Activated naive CD4-positive, alpha-beta T cell treated with anti-CD3 and anti-CD28 coated beads, Interleukin-2, amount 10 ng/mL, durations not matched to agents 7 days and 5 days (primary cell): ENCODE measurements at regions not wholly inside any gene's neighbourhood (a gene's known extent, or its start where the extent isn't known, plus 50 kb on each side); places are given as distances from the start of the nearest gene placed in this dataset.

Source experiments
- CTCF ChIA-PET: fragments of 350-600 bp; sonication (Branson Sonifier 250); formaldehyde crosslinking; loops from one replicate; lab custom pipeline; 2021; ENCODE audit warnings: antibody characterized with exemption; lab: Charles Lee
- DNase-seq: peaks from one replicate; pipeline ENCODE4 v3.0.0-alpha.2; 2020
- H3K27ac Mint-ChIP-seq: one replicate; pipeline ENCODE4 v1.8.0; 2021; ENCODE audit warnings: mild to moderate bottlenecking, moderate library complexity, mixed read lengths
- H3K27me3 Mint-ChIP-seq: one replicate; pipeline ENCODE4 v1.8.0; 2021; ENCODE audit warnings: mild to moderate bottlenecking, mixed read lengths
- H3K36me3 Mint-ChIP-seq: one replicate; pipeline ENCODE4 v1.8.0; 2021; ENCODE audit warnings: mixed read lengths
- H3K4me1 Mint-ChIP-seq: one replicate; pipeline ENCODE4 v1.8.0; 2021; ENCODE audit warnings: mixed read lengths
- H3K4me3 Mint-ChIP-seq: one replicate; pipeline ENCODE4 v1.8.0; 2021; ENCODE audit warnings: mild to moderate bottlenecking, moderate library complexity, mixed read lengths
- H3K9me3 Mint-ChIP-seq: one replicate; pipeline ENCODE4 v1.8.0; 2021; ENCODE audit warnings: mixed read lengths

DNA sequence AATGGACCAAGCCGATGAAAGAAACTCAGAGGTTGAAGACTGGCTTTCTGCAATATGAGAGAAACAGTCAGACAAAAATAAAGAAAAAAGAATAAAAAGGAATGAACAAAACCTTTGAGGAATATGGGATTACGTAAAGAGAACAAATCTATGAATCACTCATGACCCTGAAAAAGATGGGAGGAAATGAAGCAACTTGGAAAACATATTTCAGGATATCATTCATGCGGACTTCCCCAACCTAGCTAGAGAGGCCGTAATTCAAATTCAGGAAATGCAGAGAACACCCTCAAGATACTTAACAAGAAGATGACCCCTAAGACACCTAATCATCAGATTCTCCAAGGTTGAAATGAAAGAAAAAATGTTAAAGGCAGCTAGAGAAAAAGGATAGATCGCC is 705.3 kb upstream of the CHRM3 start:
- Mint-ChIP-seq H3K27ac (no peak overlapping the region), H3K27me3 (no peaks in the 10 kb centered on the region), H3K4me1 (no peaks in the 10 kb centered on the region), H3K9me3 (peaks cover 29% of the 10 kb centered on the region), H3K4me3 (no peak overlapping the region), H3K36me3 (no peaks in the 10 kb centered on the region)
- CTCF ChIA-PET: no interaction called here
- no peak for DNase-seq

DNA sequence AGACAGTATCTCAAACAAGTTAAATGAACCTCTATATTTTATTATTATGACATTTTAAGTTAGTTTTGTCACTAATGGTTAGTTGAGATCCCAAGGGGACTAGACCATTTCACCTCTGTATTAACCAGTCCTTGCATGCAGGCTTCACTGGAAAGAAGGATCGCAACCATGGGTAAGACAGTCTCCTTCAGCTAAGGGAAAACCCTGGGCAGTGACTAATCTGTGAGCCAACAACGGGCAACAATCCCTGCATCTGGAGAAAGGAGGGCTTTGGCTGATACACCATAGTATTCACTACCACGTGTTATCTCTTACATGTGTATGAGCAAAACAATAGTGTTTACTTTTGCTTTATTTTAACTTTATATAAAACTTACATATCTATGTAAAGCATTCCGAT is 708.8 kb upstream of the CHRM3 start:
- Mint-ChIP-seq H3K27me3 (no peaks in the 10 kb centered on the region), H3K4me3 (no peak overlapping the region), H3K4me1 (no peaks in the 10 kb centered on the region), H3K36me3 (no peaks in the 10 kb centered on the region), H3K27ac (no peak overlapping the region), H3K9me3 (peaks cover 11% of the 10 kb centered on the region)
- DNase-seq: no peak
- CTCF ChIA-PET: no interaction called here

DNA sequence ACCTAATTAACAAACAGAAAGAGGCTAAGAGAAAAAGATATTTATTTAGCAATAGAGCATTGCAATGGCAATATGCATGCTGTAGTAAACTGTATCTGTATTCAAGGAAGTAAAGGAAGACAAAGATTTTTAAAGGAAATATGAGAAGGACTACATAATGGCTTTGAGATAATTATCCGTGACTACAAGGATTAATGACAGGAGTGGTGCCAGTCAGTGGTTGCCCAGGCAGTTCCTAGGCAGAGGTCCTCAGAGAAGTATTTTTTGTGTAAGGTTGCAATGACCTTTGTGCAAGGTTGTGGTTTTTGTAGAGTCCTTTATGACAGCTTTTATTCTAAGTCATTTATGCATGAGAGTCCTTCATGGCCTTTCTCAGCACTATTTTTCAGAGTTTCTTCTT is 711.1 kb upstream of the CHRM3 start:
- no peaks in the 10 kb centered on the region for H3K4me1 Mint-ChIP-seq

GRCh38 chr1:238674316-238674715 is 712.1 kb upstream of the CHRM3 start:
- no peak for DNase-seq
- H3K36me3 Mint-ChIP-seq: no peaks in the 10 kb centered on the region
- H3K4me1 Mint-ChIP-seq: no peaks in the 10 kb centered on the region
- H3K27me3 Mint-ChIP-seq: no peaks in the 10 kb centered on the region
- no peaks in the 10 kb centered on the region for H3K9me3 Mint-ChIP-seq
- no peak overlapping the region for H3K4me3 Mint-ChIP-seq
- H3K27ac Mint-ChIP-seq: no peak overlapping the region
- CTCF ChIA-PET: no interaction called here

More for the DNA sequence above, 711.1 kb upstream of the CHRM3 start:
- no peaks in the 10 kb centered on the region for H3K27me3 Mint-ChIP-seq
- no peak overlapping the region for H3K27ac Mint-ChIP-seq
- DNase-seq: no peak
- H3K36me3 Mint-ChIP-seq: no peaks in the 10 kb centered on the region
- CTCF ChIA-PET: interaction anchor here (0.6 kb wide), 1 partner anchor 9 kb away, joined by 3 read pairs; no protein-coding TSS in a partner anchor
- no peaks in the 10 kb centered on the region for H3K9me3 Mint-ChIP-seq
- no peak overlapping the region for H3K4me3 Mint-ChIP-seq

DNA sequence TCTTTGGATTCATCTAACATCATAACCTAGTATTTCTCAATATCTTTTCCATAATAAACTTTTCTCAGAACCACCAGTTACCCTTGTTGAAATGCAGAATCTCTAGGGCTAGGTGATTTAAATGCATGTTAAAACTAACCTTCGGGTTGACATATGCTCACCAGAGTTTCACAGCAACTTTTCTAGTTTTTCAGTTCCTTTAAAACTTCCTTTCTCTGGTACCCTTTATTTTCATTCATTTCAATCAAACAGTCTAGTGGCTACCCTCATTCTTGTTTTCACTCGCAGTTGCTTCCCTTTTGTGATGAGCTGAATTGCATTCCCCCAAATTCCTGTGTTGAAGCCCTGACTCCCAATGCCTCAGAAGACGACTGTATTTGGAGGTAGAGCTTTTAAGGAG is 712.8 kb upstream of the CHRM3 start:
- H3K27me3 Mint-ChIP-seq: no peaks in the 10 kb centered on the region
- no peak for DNase-seq
- no peak overlapping the region for H3K4me3 Mint-ChIP-seq
- no peak overlapping the region for H3K27ac Mint-ChIP-seq
- H3K4me1 Mint-ChIP-seq: no peaks in the 10 kb centered on the region
- H3K36me3 Mint-ChIP-seq: no peaks in the 10 kb centered on the region
- H3K9me3 Mint-ChIP-seq: no peaks in the 10 kb centered on the region
- CTCF ChIA-PET: no interaction called here

DNA sequence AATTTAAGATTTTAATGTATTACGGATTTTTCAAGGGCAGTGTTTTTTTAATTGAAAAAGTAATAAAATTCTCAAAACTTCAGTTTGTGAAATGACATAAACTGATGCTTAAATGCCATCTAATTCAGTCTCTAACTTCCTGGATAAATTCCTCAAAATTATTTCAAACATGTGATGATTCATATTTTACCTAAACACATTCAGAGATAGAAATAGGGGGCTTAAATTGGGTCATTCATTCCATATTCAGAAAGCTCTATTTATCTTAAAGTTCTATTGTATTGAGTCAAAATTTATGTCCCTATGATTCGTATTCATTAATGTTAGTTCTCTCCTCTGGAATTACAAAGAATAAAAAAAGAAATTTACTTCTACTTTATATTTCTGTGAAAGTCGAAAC is 713.6 kb upstream of the CHRM3 start:
- no peak for DNase-seq
- CTCF ChIA-PET: no interaction called here
- no peaks in the 10 kb centered on the region for H3K27me3 Mint-ChIP-seq
- no peaks in the 10 kb centered on the region for H3K9me3 Mint-ChIP-seq
- no peaks in the 10 kb centered on the region for H3K4me1 Mint-ChIP-seq
- H3K36me3 Mint-ChIP-seq: no peaks in the 10 kb centered on the region
- H3K27ac Mint-ChIP-seq: no peak overlapping the region
- H3K4me3 Mint-ChIP-seq: no peak overlapping the region

DNA sequence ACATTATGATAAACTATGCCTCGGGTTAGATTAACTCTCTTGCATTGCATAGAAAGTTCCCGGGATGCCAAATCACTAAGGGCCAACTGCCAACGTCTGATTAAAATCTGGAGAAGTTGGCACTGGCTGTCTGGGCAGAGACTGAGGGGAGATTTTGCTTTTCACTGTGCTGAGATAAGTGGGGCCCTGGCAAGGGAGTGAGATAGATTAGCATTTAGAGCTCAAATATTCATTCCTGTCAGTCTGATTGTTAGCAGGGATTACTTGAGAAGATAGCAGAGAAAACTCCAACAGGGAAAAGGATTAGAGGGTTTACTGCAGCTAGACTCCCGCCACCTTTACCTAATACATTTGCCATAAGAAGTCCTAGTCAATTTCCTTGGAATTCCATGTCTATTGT is 714.1 kb upstream of the CHRM3 start:
- Mint-ChIP-seq H3K4me1 (no peaks in the 10 kb centered on the region), H3K4me3 (no peak overlapping the region), H3K9me3 (no peaks in the 10 kb centered on the region), H3K36me3 (no peaks in the 10 kb centered on the region), H3K27me3 (no peaks in the 10 kb centered on the region), H3K27ac (no peak overlapping the region)
- CTCF ChIA-PET: no interaction called here
- DNase-seq: no peak

DNA sequence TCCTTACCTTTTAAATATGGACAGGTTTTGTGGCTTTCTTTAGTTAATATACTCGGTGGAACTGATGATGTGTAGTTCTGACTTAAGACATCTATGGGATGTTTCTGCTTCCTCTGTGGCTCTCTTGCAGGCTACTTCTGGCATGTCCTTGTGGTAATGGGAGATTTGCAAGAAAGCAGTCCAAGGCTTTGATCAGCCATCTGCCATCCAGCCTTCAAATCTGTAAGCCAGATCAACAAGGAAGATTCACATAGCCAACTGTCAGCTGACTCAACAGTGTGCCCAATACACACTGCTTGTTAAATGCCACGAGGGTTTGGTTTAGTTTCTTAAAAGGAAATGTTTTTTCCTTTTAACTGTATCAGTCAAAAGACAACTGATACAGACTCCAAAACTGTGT is 722.2 kb upstream of the CHRM3 start:
- CTCF ChIA-PET: no interaction called here
- Mint-ChIP-seq H3K27me3 (no peaks in the 10 kb centered on the region), H3K4me3 (no peak overlapping the region), H3K4me1 (no peaks in the 10 kb centered on the region), H3K36me3 (no peaks in the 10 kb centered on the region), H3K9me3 (peaks cover 2% of the 10 kb centered on the region), H3K27ac (no peak overlapping the region)
- no peak for DNase-seq

DNA sequence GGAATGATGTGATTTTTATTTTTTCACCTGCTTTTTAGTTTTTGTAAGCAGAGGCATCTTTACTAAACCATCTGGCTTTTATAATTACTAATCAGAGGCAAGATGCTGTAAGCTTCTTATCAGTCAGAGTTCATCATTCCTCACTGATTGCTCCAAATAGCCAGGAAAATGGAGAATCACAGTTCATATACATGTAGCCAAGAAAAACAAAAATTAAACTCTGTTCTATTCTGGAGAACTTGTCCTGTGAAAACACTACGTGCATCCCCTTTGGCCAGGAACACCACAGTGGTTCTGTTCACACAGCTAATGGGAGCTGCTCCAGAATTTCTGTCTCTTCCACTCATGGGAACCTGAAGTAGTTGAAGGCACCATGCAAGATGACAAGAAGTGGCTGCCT is 725.5 kb upstream of the CHRM3 start:
- no peaks in the 10 kb centered on the region for H3K27me3 Mint-ChIP-seq
- H3K4me3 Mint-ChIP-seq: no peak overlapping the region
- no peak for DNase-seq
- no peaks in the 10 kb centered on the region for H3K36me3 Mint-ChIP-seq
- CTCF ChIA-PET: no interaction called here
- no peak overlapping the region for H3K27ac Mint-ChIP-seq
- H3K9me3 Mint-ChIP-seq: peaks cover 10% of the 10 kb centered on the region
- H3K4me1 Mint-ChIP-seq: no peaks in the 10 kb centered on the region

DNA sequence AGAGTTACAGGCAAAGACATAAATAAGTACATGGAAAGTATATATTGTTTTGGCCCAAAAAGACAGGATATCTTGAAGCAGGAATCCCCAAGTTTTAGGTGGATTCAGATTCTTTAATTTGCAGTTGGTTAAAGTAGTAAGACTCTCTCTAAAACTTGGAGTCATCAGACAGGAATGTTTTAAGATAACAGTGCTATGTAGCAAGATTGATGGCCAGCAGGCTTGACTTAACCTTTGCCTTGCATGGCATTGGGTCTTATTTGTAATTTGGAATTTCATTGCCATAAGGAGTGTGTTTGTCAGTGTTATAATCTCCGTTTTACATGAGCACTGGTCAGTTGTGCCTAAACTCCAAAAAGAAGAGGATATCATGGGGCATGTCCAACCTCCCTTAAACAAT is 727.6 kb upstream of the CHRM3 start:
- H3K36me3 Mint-ChIP-seq: no peaks in the 10 kb centered on the region
- no peak for DNase-seq
- no peaks in the 10 kb centered on the region for H3K4me1 Mint-ChIP-seq
- no peaks in the 10 kb centered on the region for H3K27me3 Mint-ChIP-seq
- no peak overlapping the region for H3K27ac Mint-ChIP-seq
- peaks cover 14% of the 10 kb centered on the region for H3K9me3 Mint-ChIP-seq
- CTCF ChIA-PET: no interaction called here
- no peak overlapping the region for H3K4me3 Mint-ChIP-seq

DNA sequence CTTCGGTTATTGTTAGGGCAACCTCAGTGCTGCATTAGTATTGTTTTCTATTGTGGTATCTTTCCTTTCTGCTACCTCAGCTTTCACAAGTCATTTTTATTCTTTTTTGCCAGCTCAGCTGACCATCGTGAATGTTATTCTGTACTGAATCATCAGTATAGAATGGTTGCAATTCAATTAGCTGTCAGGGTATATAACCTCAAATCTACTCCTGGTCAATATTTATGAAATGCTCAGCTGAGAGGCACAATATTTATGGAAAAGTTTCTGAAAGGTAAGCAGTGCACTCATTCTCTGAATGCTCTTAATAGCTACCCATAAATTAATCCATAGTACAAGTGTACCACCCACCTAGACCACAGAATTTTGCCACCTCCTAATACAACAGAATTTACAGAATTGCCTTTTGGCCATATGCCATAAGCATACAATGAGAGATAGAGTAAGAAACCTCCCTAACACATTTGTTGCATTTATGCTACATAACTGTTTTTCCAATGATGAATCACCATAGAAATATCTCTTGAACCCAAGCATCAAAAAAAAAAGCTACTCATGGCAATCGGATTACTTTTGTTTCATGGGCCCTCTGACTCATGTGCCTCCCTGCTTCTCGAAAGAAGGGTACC is 732.6 kb upstream of the CHRM3 start:
- Mint-ChIP-seq H3K27ac (no peak overlapping the region), H3K36me3 (no peaks in the 10 kb centered on the region), H3K27me3 (no peaks in the 10 kb centered on the region), H3K4me3 (no peak overlapping the region), H3K4me1 (no peaks in the 10 kb centered on the region), H3K9me3 (peaks cover 17% of the 10 kb centered on the region)
- CTCF ChIA-PET: no interaction called here
- DNase-seq: no peak

GRCh38 chr1:238652346-238652968 is 733.9 kb upstream of the CHRM3 start:
- CTCF ChIA-PET: no interaction called here
- H3K4me3 Mint-ChIP-seq: no peak overlapping the region

DNA sequence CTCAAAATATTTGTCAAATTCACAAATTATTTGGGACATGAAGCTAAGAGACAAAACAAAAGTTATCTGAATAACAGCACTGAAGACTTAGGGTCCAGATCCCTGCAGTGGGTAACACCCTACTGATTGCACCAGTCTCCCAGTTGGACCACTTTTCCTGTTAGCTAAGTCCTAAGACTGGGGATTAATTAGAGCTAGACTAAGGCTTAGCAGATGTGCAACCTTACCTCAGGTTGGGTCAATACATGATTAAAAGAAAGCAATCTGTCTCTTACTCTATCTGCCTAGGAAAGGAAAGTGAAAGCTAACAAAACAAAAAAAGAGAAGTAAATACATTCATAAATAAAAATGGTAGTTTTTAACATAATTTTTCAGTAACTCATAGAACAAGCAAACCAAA is 737.2 kb upstream of the CHRM3 start:
- CTCF ChIA-PET: no interaction called here
- DNase-seq: no peak
- H3K4me3 Mint-ChIP-seq: no peak overlapping the region
- H3K27ac Mint-ChIP-seq: no peak overlapping the region
- H3K4me1 Mint-ChIP-seq: no peaks in the 10 kb centered on the region
- no peaks in the 10 kb centered on the region for H3K27me3 Mint-ChIP-seq
- no peaks in the 10 kb centered on the region for H3K36me3 Mint-ChIP-seq
- H3K9me3 Mint-ChIP-seq: peaks cover 12% of the 10 kb centered on the region

More at GRCh38 chr1:238652346-238652968, 733.9 kb upstream of the CHRM3 start:
- Mint-ChIP-seq H3K27me3 (no peaks in the 10 kb centered on the region), H3K4me1 (no peaks in the 10 kb centered on the region), H3K27ac (no peak overlapping the region), H3K9me3 (peaks cover 12% of the 10 kb centered on the region), H3K36me3 (no peaks in the 10 kb centered on the region)
- no peak for DNase-seq

- H3K27me3 Mint-ChIP-seq: no peaks in the 10 kb centered on the region
- H3K27ac Mint-ChIP-seq: no peak overlapping the region
- H3K9me3 Mint-ChIP-seq: peaks cover 8% of the 10 kb centered on the region
- no peak for DNase-seq
- H3K4me1 Mint-ChIP-seq: no peaks in the 10 kb centered on the region
- CTCF ChIA-PET: no interaction called here
- H3K4me3 Mint-ChIP-seq: no peak overlapping the region
- no peaks in the 10 kb centered on the region for H3K36me3 Mint-ChIP-seq
These were observed 737.6 kb upstream of the CHRM3 start for GRCh38 chr1:238648751-238649150.

DNA sequence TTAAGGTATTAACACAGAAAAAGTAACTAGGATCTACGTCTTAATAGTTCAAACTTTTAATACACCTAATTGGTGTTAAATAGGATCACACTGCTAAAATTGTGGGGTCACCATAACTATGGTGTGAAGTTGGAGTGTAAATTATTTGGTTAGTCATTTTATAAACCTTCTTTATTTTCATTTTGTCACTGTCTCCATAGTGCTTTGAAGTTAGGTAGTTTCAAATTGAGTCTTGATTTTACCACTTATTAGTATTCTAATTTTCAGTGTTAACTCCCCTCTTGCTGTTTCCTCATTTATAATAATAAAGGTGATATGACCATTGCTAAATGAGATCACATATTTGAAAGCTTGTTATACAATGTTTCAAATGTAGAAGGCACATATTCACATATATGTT is 738.1 kb upstream of the CHRM3 start:
- H3K4me1 Mint-ChIP-seq: no peaks in the 10 kb centered on the region
- H3K4me3 Mint-ChIP-seq: no peak overlapping the region
- H3K9me3 Mint-ChIP-seq: peaks cover 6% of the 10 kb centered on the region
- DNase-seq: no peak
- no peak overlapping the region for H3K27ac Mint-ChIP-seq
- no peaks in the 10 kb centered on the region for H3K36me3 Mint-ChIP-seq
- CTCF ChIA-PET: no interaction called here
- no peaks in the 10 kb centered on the region for H3K27me3 Mint-ChIP-seq
